DMS 273 (cell line): ENCODE measurements at regions not wholly inside any gene's neighbourhood (a gene's known extent, or its start where the extent isn't known, plus 50 kb on each side); places are given as distances from the start of the nearest gene placed in this dataset.

Experiments
- DNase-seq: peaks from one replicate; lab custom pipeline; 2025; ENCODE audit not compliant: unreplicated experiment; lab: John Stamatoyannopoulos, UW

DNA sequence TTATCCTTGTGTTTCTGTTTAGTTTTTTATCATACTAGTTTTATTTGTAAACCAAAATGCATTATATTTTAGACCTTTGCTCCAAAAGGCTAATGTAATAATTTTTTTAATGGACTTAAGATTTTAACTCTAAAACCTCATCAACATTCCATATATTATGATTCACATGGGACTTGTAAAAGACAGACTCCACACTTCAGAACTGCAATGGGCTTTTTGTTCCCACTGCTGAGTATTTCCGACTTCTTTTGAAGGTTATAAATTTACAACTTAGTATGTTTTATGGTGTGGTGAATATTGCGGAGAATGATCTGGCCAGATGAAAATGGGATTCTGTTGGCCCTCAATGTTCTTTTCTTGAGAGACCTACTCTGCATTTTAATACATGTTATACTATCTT, 678.5 kb downstream of the USP25 start:
- DNase-seq: no peak

DNA sequence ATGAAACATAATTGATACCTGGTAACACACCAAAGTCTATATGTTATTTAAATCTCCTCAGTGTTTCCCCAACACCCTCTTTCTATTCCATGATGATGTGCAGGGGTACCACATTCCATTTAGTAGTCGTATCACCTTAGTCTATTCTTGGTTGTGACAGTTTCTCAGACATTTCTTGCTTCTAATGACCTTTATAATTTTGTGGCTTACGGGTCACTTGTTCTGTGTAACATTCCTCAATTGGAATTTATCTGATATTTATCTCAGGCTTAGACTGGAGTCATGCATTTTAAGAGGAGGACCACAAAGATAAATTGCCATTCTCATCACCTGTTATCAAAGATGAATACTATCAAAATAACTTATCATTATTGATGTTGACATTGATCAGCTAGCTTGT, 679.6 kb downstream of the USP25 start:
- no peak for DNase-seq

DNA sequence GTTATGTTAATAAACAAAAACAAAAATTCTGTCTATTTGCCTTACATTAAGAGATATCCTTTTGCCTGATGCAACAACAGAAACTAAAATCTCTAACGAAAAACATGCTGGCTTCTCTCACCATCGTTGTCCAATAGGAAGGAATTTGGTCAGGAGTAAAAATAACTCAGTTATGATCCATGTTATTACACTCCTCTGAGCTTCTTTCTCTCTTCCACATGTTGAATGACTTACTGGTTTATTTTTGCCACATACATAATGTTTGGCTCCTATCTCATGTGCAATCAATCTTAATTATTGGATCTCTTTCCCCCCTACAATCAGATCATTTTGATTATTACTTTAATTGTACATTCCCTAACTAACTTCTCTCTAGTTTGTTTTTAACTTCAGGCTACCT, 688.4 kb downstream of the USP25 start:
- DNase-seq: no peak

DNA sequence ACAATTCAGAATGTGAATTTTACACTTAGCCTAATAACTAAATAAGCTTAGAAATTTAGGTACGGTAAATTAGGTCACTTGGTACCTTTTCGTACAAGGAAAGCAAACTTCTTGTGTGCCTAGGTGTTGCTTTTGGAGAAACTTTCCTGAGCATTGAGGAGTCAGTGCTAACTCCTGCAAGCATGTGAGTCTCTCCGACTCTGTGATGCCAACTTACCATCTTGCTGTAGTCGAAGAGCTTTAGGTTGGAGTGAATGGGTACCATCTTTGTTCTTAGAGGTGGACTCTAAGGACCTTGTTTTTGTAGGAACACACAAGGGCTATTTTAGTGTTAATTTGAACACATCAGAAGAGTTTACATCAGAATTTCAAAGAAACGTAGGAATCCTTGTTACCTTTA, 688.9 kb downstream of the USP25 start:
- DNase-seq: peak; percentile 6

DNA sequence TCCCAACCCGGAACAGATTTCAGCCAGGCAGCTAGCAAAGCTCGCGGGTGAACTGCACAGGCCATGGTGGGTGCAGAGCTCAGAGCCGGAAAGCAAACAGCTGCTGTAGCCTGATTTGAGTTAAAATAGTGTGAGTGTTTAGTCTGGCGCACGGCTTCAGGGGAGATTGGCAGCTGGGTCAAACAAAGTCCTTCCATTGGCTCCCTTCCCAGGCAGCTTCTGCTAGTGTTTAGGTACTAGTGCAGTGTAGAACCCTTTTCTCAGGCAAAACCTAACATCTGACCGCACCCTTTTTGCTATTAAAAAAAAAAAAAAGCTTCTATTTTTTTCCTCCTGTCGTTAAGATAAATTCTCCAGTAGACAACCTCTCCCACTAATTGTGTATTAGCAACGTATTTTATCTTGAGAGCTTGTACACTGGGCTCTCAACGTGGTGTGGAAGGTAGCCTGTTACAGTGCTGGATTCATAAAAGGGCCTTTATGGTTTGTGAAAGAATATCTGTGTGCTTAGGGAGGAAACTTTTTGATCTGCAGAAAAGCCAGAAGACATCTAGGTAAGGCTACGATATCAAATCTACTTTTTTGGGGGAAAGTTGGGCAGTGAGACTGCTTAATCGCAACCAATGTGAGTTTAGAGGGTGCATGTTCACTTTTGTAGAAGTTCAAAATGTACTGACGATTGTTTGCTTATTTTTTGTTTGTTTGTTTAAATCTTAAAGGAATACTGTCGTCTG, 689.6 kb downstream of the USP25 start:
- DNase-seq: peak; percentile 95

DNA sequence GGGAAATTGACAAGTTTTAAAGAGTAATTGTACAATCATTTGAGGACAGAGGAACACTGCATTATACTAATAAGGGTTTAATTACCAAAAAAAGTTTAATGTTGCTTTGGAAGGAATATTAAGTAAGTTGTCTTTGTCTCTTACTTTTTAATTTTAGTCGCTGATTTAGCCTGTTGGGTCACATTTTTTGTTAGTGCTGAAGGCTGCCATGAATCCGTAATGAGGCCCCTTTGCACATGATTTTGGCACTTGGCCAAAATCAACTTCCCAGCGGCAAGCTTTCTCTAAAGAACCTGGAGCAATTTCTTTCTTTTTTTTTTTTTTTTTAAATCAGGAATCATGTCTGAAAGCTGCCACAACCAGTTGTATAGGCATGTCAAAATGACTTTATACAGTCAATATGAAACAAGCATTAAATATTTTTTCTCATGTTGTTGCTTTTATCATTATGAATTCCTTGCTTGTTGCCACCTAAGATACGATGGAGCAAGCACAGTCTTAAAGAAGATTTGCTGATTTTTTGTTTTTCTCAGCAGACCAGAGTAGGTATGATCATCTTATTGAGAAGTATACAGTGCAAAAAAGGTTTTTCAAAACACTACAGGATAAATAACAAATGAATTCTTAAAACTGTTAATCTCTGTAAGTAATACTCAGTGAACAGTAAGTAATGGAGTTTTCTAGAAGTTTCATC, 690.4 kb downstream of the USP25 start:
- peak; percentile 78 for DNase-seq

DNA sequence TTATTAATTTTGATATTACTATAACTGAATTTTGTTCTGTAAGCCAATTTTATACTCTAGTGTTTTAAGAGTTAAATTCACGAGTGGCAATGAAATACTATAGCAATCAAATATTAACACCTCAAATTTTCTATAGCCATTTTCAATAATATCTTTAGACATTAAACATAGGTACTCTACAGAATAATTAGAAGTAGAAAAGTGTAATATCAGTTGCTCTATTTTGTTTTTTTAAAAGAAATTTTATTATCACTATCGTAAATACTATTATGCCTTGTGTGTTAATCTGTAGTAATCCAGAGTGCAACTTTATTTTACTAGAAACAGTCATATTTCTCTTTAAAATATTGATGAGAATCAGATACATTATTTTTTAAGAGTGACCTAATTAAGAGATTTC, 691.2 kb downstream of the USP25 start:
- DNase-seq: no peak

DNA sequence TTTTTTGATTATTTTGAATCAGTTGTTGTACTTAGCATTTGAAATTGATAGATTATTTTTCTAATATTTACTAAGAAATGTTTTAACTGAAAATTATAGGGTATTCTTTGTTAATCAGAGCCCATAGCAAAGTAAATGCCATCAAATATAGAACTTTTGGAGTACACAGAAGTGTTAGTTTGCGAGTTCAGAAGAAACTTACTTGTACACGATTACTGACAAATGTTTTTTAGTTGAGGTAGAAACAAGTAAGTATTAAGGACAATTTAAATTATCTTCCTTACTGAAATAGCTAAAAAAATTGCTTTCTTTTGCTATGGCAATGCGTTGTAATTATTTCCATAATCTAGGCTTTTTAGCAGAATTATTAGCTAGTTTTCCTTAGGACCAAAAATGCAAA, 692.2 kb downstream of the USP25 start:
- no peak for DNase-seq

DNA sequence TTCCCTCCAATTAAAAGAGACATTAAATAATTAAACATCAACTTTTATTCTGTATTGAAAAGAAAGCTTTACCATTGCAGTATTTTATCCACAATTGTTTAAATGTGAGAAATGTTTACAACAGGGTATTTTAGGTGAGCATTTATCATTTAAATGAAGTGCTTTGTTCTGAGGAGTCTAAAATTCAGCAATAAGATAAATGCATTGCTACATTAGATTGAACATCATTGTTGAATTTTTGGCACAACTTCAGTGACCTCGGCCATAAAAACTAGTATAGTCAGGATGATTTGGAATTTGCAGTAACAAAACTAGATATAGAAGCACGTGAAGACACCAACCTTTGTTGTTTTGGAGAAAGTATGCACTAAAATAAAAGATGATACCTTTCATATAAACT, 692.9 kb downstream of the USP25 start:
- DNase-seq: peak; percentile 5

DNA sequence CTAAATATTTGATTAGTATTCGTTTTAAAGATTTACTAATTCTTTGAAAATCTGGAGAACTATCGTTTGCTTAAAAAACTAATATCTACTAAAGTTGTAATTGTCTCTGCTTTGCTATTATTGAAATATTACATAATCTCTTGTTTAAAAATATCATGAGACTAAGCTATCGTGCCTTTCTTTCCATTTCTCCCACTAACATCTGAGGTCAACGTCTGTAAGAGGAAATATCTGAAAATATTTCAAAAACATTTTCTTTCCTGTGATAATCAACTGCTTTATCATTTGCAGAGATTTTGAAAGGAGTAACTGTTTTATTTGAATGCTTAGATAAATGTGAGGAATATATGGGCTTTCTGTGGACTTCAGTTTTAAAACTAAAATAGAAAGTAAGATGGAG, 694.1 kb downstream of the USP25 start:
- DNase-seq: no peak

DNA sequence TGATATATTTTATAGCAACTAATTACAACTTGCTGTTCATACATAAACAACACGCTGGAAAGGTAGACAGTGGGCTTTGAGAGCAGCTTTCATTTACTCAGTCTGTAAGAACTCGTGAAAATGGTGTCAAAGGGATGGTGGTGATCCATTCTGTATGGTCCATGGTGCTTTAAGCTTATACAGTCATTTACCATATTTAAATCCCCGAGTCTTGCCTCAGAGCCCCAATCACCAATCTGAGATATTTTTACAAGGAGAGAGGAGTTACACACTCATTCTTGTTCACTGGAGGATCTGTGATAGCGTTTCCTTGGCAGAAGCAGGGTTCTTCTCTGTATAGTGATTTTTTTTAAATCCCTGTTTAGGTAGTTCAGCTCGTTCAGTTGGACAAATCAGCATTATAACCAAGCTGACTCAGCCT, 694.6 kb downstream of the USP25 start:
- DNase-seq: no peak

DNA sequence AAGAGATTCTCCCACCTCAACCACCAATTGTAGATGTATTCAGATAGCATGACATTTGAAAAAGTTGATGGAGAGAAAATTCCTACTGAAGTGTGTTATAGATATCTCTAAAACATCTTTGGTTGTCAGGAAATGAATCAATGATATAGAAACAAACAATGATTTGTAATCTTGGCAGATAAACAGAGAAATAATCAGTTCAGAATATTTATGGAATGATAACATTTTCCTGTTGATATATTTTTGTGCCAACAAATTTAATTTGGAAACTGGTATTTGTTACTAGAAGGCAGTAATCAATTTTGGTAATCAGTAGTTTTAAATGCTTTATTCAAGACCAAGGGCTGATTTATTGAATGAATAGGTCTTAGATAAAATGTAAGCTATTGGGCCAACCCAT, 695.6 kb downstream of the USP25 start:
- no peak for DNase-seq

DNA sequence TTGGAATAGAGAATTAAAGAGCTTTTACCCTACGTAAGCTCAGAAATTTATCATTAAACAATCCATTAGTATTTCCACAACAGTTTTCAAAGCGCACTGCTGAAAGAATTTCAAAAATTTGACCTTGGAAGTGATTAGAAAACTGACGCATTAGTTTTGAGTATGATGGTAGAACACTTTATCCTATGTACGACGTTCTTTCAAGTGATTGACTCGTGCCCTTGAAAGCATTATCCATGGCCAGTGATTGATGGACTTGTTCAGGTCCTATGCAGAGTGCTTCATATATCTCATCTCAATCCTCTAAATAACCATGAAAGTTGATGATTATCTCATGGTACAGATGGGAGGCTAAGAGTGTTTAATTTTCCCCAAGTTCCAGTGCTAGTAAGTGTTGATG, 697.2 kb downstream of the USP25 start:
- DNase-seq: no peak

DNA sequence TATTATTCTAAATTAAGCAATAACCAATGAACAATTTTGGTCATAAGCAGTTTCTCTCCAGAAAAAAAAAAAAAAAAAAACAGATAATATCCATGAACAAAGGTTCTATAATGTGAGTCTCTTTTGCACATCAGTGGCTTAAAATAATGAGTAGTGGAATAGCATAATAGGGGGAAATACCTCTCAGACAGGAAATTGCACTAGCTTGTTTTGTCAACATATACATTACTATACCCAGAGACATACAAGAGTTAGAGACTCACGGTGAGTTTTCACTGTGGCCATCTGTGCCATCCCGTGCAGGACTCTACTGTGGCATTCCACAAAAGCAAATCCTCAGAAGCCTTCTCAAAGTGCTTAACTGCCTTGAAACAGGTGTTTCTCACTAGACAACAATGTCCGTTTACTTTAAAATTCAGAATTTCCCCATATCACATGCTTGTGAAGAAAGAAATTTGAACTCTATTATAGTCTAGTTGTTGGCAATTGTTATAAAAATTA, 697.9 kb downstream of the USP25 start:
- no peak for DNase-seq

DNA sequence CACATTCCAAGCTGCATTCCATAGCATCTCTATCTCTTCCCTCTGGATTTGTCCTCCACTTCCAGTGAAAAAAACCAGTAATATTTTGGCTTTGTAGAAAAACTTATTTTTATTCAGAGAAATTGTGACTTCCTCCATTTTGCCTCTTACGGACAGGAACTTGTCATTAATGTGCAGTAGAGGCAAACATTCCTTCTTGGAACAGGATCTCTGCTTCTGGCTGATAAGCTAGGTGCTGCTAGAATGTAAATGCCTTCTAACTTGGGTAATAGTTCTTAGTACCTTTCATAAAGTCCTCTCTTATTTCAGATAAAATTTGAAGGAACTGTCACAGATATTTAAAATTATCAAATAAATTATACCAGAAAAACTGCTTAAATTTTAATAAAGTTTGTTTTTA, 707.8 kb downstream of the USP25 start:
- DNase-seq: no peak

DNA sequence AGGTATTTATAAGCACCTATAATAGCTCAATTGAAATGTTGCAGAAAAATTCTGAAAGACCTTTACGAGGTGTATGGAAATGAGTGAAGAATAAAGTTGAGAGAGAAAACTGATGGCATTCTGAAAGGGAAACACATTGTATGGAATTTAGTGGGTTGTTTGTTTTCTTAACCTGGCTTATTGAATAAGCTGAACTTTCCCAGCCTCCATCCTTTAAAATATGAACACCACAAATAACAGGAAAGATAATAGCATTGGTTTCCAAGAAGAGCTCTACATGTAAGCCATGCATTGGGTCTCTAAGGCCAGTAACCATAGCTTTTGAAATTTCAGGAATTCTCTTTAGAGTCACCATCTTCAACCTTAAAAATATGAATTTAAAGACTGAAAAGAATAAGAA, 709.0 kb downstream of the USP25 start:
- no peak for DNase-seq

DNA sequence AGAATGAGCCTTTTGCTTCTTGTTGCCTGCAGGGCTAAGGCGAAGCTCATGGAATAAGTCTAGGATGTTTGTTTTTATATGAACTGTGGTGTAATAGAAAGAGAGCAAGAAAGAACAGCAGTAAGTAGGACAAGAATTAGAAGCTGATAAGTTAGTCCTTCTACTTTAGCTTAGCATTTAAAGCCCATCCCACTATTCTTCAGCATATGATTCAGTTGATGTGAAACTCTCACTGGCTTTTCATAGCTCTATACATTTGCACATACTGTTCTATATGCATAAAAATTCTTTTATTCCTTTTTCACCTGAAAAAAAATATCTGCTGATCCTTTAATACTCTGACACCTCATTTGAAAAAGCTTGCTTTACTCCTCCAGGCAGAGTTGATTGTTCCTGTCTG, 712.0 kb downstream of the USP25 start:
- no peak for DNase-seq

DNA sequence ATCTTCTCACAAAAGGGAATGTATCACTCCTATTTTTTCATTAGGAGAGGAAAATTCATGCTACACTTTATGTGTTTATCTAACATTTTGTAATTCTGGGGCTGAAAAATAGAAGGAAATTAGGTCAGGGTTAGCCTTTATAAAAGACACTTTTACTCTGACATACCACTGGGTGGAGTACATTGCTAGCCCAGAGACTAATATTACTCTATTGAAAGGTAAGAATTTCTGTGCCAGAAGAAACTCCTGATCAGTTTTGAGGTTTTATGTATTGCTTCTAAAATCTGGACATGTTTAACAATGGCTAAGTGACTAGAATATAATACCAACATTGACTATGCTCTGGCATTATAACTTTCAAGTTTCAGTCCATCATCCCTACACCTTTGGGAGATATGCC, 724.6 kb downstream of the USP25 start:
- DNase-seq: peak; percentile 7

DNA sequence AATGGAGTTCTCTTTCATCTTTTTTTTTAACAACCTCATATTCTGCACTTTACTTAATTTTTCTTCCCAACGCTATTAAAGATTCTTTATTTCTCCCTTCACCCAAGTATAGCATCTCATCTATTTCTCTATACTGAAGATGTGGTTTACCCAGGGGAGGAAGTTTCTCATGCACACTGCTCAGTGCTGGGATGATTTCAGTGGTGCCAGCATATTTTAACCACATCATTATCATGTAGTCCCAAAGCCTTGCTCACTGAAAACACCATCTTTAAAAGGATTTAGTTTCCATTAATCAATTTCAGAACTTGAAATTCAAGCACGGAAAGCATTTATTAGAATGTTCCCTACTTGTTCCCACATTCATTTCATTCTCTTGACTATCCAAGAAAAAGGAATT, 725.7 kb downstream of the USP25 start:
- no peak for DNase-seq

DNA sequence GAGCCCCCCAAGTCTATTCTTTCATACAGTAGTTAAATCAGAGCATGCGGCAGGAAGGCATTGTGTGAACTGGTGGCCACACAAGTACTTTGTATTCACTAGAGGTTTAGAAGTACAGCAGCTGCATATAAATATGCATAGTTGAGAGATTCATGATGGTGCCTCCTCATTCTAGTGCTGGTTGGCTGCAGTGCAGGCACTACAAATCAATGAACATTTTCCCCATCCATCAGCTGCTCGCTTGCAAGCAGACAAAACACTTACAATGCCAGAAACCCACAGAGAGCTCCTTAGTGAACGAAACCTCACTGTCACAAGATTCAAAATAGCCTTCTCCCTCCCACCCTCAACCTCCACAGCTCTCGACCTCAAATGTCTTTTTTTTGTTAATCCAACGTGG, 726.2 kb downstream of the USP25 start:
- no peak for DNase-seq

DNA sequence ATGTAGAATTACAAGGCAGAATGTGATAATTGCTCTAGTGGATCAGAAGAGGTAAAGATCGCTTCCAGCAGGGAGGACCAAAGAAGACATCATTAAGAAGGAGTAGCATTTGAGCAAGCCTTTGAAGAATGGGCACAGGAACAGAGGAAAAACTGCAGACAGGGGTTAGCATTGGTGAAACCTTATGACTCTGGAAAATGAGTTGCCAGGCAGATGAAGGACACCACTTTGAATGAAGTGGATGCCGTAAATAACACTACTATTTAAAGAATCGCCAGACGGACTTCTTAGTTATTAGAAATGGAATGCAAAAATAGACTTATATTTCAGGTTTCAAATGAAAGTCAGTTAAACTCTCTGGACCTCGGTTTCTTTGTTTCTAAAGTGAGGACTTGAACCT, 727.7 kb downstream of the USP25 start:
- DNase-seq: no peak

DNA sequence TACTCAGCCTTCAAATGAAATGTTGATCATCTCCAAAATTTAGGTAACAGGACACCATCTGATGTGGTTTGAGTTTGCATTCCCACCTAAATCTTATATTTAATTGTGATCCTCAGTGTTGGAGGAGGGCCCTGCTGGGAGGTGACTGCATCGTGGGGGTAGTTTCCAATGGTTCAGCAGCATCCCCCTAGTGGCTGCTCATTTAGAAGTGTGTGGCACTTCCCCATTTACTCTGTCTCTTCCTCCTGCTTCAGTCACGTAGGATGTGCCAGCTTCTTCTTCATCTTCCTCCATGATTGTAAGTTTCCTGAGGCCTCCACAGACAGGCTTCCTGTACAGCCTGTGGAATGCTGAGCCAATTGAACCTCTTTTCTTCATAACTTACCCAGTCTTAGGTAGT, 731.2 kb downstream of the USP25 start:
- DNase-seq: no peak
